Suppressor macrophage treated with lipopolysaccharide for 4 hours (primary cell): ENCODE measurements at regions not wholly inside any gene's neighbourhood (a gene's known extent, or its start where the extent isn't known, plus 50 kb on each side); places are given as distances from the start of the nearest gene placed in this dataset.
"Not testable (repeated sequence)": the region's sequence is repeated elsewhere in the genome, so short reads cannot be mapped to it uniquely, and the experiment has no call there.

Source experiments
- DNase-seq: peaks from one replicate; pipeline ENCODE4 v3.0.0-alpha.2; 2020

DNA sequence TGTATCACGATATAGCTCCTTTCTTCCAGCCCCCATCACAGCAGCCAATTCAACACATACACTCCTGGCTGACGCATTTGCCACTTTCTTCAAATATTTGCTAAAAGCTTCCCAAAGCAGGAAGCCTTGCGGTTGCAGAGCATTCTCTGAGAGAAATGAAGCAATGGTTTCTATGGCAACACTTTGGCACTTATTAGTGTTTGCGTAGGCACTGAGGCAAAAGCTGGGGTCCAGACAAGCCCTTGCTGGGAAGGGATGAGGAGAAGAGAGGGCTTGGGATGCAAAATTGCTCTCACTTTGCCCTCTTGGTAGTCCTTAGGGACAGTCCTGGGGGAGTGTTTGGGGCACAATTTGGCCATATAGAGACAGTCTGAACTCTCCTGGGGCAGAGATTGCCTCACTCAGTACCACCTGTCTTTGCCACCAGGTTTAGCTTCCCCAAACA lies 55.0 kb upstream of the PAK3 start:
- DNase-seq = peak; percentile 34

GRCh38 chrX:111040377-111041017 lies 55.5 kb upstream of the PAK3 start:
- DNase-seq = no peak

- DNase-seq = no peak
Observed at GRCh38 chrX:111039606-111040005, 56.4 kb upstream of the PAK3 start.

- DNase-seq = no peak
Observed at GRCh38 chrX:111035991-111036390, 60.0 kb upstream of the PAK3 start.

DNA sequence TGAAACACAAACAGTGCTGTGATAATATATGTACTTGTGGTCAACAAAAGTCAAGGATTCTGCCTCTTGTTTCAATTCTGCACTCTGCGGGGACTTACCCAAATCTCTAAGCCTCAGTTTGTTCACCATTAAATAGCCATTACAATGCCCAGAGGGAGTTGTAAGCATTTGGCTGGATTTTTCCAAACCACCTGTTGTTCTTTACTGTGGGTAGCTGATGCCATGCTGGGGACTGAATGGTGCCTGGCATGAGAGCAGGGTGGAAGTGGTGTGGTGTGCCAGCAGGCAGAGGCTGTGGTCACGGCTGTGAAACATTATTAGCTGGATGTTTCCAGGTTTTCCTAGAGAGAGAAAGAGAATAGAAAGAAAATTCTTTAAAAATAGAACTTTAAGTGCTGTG lies 60.7 kb upstream of the PAK3 start:
- DNase-seq = no peak

- not testable (repeated sequence) for DNase-seq
Observed at GRCh38 chrX:111022998-111023397, 73.0 kb upstream of the PAK3 start.

GRCh38 chrX:111020283-111020682 lies 75.7 kb upstream of the PAK3 start:
- DNase-seq = no peak

DNA sequence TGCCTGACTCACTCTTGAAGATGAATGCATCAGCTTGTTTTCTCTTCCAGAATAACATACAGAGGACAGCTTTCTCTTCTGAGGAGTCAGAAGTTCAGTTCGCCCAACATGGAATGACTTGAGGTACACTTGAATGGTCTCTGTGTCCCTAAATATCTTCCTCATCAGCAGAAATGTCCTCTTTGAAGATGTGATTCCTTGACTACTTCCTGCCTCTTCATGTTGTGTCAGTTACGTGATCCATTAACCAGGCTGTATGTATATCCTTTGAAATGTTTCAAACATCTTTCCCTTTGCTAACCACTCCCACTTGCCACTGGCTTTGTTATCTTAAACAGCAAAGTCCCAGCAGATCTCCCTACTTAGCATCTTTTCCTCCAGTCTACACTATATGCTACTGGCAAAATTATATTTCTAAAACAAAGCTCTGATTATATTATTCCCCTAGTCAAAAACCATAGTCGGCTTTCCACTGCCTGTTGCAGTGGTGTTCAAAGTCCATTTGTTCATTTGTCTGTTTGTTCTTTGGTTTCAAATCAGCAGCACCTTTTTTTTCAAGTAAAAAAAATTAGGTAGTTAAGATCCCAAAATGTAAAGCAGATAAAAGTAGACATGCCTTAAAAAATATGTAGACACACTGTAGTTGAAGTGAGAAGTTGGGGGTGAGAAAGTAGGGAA lies 82.1 kb upstream of the PAK3 start:
- no peak for DNase-seq

GRCh38 chrX:111010111-111010510 lies 85.9 kb upstream of the PAK3 start:
- DNase-seq = no peak

DNA sequence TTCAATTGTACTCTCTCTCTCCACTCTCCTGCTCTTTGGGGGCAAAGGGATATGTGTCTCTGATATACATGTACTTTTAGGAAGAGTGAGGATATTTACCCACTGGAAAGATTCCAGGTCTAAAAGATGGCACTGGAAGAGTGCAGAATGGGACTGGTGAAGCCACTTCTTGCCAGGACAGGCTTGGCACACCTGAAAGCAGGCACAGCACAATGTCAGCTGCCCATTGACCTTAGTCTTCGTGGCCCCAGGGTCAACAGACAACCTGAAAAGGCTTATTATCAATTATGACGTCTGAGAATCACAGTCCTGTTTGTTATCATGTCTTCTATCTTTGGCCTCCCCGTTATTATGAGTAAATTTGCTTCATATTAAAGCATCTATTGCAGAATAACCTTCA lies 86.7 kb upstream of the PAK3 start:
- DNase-seq = no peak

DNA sequence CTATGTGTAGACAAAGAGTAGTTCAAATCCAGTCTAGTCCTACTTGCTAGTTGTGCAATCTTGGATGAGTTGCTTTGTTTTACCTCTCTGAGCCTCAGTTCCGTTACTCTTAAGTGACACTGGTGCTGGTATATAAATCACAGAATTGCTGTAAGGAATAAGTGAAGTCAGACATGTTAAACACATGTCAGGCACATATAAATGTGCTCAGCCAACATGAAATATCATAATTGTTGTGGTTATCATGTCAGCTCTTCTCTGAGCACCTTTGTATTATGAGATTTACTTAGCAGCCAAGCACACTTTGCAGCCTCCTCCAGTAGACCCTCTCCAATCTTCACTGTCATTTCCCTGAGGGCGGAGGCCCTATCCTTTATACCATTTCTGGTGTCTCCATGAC lies 87.9 kb upstream of the PAK3 start:
- DNase-seq = no peak

GRCh38 chrX:111007238-111007637 lies 88.8 kb upstream of the PAK3 start:
- no peak for DNase-seq

DNA sequence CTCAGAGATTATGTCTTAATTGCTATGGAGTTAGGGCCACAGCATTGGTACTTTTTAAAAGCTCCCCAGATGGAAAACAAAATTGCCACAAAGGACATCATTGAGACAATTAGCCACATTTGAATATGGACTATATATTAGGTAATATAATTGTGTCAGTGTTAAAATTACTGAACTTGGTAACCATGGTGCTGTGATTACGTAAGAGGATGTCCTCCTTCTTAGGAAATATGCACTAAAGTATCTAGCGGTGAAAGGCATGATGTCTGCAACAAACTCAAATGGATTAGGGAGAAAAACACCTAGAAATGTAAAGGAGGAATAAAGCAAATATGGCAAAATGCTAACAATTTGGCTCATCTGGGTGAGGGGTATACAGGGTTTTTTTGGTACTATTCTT lies 89.9 kb upstream of the PAK3 start:
- DNase-seq = peak; percentile 1

DNA sequence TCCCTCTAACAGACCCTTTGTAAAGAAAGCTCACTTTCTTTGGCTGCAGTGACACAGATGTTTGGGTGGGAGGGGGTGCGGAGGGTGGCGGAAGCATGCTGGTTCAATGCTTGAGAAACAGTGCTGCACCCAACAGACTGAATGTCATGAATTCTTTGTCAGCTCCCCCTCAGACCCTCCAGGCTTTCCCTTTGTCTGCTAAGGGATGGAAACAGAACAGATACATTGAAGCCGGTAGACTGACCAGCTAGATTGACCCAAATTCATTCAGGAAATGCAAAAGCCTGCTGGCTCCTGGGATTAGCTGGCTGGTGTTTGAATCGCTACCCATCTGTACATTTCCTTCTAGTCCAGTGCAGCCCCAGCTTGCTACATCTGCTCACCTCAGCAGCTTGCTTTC lies 90.8 kb upstream of the PAK3 start:
- no peak for DNase-seq

DNA sequence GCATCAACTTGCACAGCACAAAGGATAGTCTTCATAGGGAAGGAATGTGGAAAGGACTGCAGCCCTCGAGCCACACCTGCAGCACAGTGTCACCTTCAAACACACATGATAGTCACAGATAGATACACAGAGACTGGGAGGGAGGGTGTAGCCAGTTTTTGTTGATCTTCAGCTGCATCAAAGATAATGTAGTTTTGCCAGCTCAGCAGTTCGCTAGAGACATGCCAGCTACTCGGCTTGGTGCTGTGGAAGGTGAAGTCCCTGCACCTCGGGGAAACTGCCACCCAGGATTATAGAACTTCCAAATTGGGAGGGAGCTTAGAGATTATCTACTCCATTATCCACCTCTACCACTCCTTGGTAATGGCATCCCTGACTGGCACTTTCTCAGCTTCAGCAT lies 92.9 kb upstream of the PAK3 start:
- DNase-seq = no peak

DNA sequence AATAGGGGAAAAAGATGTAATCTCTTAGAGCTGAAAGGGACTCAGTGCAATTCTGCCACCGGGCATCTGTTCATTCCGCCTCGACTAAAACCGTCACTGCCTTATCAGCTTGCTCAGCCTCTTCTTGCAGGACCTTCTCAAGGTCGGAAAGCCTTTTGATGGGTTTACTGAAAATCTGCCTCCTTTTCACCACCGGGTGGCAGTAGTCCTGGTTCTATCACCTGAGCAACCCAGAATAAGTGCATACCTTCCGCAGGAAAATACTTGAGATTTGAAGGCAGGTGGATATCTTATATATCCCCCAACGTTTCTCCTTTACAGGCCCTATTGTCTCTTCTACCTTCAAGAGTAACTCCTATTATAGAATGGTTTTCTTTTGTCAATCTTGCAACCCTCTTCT lies 103.4 kb upstream of the PAK3 start:
- peak; percentile 8 for DNase-seq

DNA sequence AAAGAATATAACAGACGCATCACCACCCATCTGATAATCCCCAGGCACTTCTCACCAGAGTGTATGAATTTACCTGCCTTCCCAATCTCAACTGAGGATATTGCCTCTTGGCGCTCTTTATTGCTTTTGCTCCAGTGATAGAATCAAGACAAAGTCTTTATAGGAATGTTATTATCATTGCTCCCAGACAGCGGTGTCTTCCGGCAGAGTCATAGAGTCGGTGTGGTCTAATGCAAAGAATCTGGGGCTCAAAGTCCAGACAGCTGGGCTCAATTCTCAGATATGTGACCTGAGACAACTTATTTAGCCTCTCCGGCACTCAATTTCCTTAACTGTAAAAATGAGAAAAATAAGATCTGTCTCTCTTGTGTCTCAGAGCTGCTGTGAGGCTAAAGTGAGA lies 106.1 kb upstream of the PAK3 start:
- DNase-seq = no peak

- DNase-seq = no peak
Observed at GRCh38 chrX:110989447-110989846, 106.5 kb upstream of the PAK3 start.

DNA sequence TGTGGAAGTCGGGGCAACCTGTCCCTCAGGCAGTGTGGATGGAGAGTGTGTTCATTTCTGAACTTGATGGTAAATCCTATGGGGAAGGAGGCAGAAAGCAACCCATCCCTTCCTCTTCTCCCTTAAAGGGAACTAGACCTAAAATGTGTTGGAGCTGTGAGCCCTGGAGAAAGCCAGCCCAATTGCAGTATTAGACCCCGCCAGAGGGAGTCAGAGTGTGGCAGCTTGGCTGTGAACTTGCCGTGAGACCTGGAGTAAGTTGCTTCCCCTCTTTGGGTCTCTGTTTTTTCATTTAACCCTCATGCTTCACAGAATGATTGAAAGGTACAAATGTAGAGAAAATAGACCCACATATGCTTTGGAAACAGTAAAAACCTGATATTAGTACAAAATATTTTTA lies 108.7 kb upstream of the PAK3 start:
- no peak for DNase-seq

DNA sequence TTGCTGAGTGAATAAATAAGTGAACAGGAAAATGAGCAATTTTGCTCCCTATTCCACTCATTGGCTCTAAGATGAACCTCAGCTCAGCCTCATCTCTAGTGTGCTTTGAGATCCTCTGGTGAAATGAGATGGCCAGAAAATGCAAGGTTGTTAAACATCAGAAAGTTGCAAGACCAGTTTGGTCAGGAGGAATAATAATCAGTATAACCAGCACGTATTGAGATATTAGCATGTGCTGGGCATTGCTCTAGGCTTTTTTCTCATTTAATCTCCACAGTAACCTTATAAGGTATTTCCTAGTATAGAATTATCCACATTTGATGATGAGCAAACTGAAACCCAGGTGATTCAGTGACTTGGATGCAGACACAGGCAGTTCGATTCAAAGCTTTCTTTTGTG lies 110.5 kb upstream of the PAK3 start:
- DNase-seq = no peak

DNA sequence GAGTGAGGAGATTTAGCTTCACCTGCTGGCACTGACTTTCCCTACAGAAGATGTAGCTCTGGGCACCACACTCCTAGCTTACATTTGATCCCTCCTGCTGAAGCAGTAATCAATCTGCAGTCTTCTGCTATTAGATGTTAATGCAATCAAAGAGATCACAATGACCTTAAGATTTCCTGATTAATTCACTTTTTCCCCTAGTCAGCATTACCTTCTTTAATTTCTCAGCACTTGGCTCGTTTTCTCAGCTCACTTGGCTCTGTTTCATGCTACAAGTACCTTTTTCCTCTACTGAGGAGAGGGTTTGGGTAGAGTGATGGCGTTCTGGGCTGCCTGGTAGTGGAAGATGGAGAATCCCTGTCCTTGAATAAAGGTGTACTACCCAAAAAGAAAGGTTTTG lies 113.0 kb upstream of the PAK3 start:
- no peak for DNase-seq

- DNase-seq = no peak
Observed at GRCh38 chrX:110966839-110967238, 129.2 kb upstream of the PAK3 start.

DNA sequence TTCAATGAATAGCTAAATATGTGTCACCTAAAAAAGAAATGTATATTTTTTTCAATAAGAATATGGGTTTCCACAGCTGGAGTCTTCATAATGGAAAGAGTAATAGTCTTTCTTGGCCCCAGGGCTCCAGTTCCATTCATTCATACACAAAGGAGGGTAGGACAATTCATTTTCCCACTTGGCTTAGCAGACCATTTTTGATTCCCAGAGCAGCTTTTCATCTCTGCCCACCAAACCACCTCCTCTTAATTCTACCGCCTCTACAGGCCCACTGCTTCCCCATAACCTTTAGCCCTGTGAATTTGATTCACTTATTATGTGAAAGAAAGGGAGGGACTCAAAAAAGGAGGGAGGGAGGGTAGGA lies 129.9 kb upstream of the PAK3 start:
- no peak for DNase-seq

GRCh38 chrX:110965409-110966090 lies 130.4 kb upstream of the PAK3 start:
- no peak for DNase-seq

DNA sequence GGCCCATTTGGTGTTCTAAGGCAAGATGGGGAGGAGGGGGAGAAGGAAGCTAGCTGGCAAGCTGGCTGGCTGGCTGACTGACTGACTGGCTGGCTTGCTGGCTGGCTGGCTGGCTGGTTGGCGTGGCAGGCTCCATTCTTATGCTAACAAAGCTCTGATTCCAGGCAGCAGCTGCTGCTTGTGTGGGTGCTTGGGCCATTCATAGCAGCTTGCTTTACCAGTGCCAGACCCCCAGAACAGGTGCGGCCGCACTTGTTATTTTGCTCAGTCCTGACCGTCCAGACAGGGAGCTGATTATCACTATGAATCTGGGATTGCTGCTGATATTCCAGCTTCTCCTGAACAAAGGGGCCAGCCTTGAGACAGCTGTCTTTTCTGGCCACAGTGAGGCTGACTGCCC lies 131.2 kb upstream of the PAK3 start:
- DNase-seq = no peak
